A673 (cell line): ENCODE measurements at regions not wholly inside any gene's neighbourhood (a gene's known extent, or its start where the extent isn't known, plus 50 kb on each side); places are given as distances from the start of the nearest gene placed in this dataset.

Experiments
- BruUV-seq: library from RNA; stranded (reverse); fragments of 400-500 nt; replicated peaks from 2 replicates; lab custom pipeline; 2021; lab: Mats Ljungman, UMichigan
- CTCF ChIA-PET: fragments of 300-600 bp; sonication (Branson Sonifier 250); formaldehyde crosslinking; loops from one replicate; lab custom pipeline; 2022; ENCODE audit warnings: antibody characterized with exemption; lab: Charles Lee
- POLR2A ChIA-PET: fragments of 300-600 bp; sonication (Branson Sonifier 250); formaldehyde crosslinking; loops from one replicate; lab custom pipeline; 2022; ENCODE audit warnings: antibody characterized with exemption; ENCODE audit not compliant: low non-redundant PET; lab: Charles Lee
- DNase-seq: peaks from one replicate; pipeline ENCODE4 v3.0.0-alpha.2; 2015; ENCODE audit warnings: low spot score
- H3K27ac ChIP-seq: fragments of 200-600 bp; sonication (generic); 2 replicates; pipeline ENCODE4 v1.5.1; 2016; ENCODE audit warnings: mixed run types, low read depth, mild to moderate bottlenecking, mixed read lengths, antibody characterized with exemption, low read length; ENCODE audit not compliant: poor library complexity, severe bottlenecking
- H3K27me3 ChIP-seq: fragments of 200-600 bp; sonication (generic); replicated peaks from 2 replicates; pipeline ENCODE4 v1.6.1; 2017; ENCODE audit warnings: mixed run types, low read depth, mild to moderate bottlenecking, mixed read lengths, antibody characterized with exemption, low read length; ENCODE audit not compliant: insufficient read depth, poor library complexity
- H3K36me3 ChIP-seq: fragments of 200-600 bp; sonication (generic); 2 replicates; pipeline ENCODE4 v1.6.1; 2016; ENCODE audit warnings: mixed run types, mild to moderate bottlenecking, mixed read lengths, antibody characterized with exemption, low read length; ENCODE audit not compliant: insufficient read depth, poor library complexity, severe bottlenecking
- H3K4me1 ChIP-seq: fragments of 200-600 bp; sonication (generic); 2 replicates; pipeline ENCODE4 v1.6.1; 2017; ENCODE audit warnings: mixed run types, mild to moderate bottlenecking, mixed read lengths, antibody characterized with exemption, low read length; ENCODE audit not compliant: insufficient read depth, poor library complexity, severe bottlenecking
- H3K4me3 ChIP-seq: fragments of 200-600 bp; sonication (generic); 2 replicates; pipeline ENCODE4 v1.5.1; 2016; ENCODE audit warnings: low read depth, mixed run types, mild to moderate bottlenecking, mixed read lengths, low read length; ENCODE audit not compliant: poor library complexity, severe bottlenecking
- H3K9me3 ChIP-seq: fragments of 200-600 bp; sonication (generic); 2 replicates; pipeline ENCODE4 v1.6.1; 2016; ENCODE audit warnings: mixed run types, low read depth, mild to moderate bottlenecking, mixed read lengths, antibody characterized with exemption, low read length; ENCODE audit not compliant: poor library complexity, severe bottlenecking
- CTCF ChIP-seq: fragments of 300-800, 200-600 bp; sonication (generic); conservative IDR thresholded peaks from 2 replicates; pipeline ENCODE4 v1.5.1; 2017; ENCODE audit warnings: low read depth, mild to moderate bottlenecking, antibody characterized with exemption, low read length, moderate library complexity, mixed read lengths
- EZH2 ChIP-seq: fragments of 200-600 bp; sonication (generic); IDR thresholded peaks from 2 replicates; pipeline ENCODE4 v1.6.1; 2017; ENCODE audit warnings: borderline replicate concordance, low read depth, mild to moderate bottlenecking, mixed read lengths, antibody characterized with exemption, low read length; ENCODE audit not compliant: poor library complexity, severe bottlenecking
- intact Hi-C: fragments of 100-400 bp; cut with micrococcal nuclease; formaldehyde crosslinking; loops from one replicate; pipeline ENCODE4 v1.10.0; 2022; ENCODE audit not compliant: unreplicated experiment

GRCh38 chr14:84961637-84962036, 568.3 kb upstream of the FLRT2 start:
- intact Hi-C loops: no loop called here
- Histone ChIP-seq H3K9me3 (peaks cover 11% of the 10 kb centered on the region), H3K27ac (no peak overlapping the region), H3K4me3 (no peak overlapping the region), H3K36me3 (peaks cover 6% of the 10 kb centered on the region), H3K4me1 (peaks cover 27% of the 10 kb centered on the region), H3K27me3 (no peaks in the 10 kb centered on the region)
- TF ChIP-seq CTCF: no peak
- no peak for TF ChIP-seq EZH2
- DNase-seq: no peak
- CTCF ChIA-PET: no interaction called here
- no TSS peak for BruUV-seq
- POLR2A ChIA-PET: no interaction called here

GRCh38 chr14:84963518-84963917, 566.4 kb upstream of the FLRT2 start:
- no TSS peak for BruUV-seq
- Histone ChIP-seq H3K36me3 (peaks cover 6% of the 10 kb centered on the region), H3K27me3 (no peaks in the 10 kb centered on the region), H3K27ac (no peak overlapping the region), H3K4me3 (no peak overlapping the region), H3K9me3 (peaks cover 9% of the 10 kb centered on the region), H3K4me1 (peaks cover 27% of the 10 kb centered on the region)
- POLR2A ChIA-PET: no interaction called here
- intact Hi-C loops: no loop called here
- TF ChIP-seq CTCF: no peak
- no peak for TF ChIP-seq EZH2
- no peak for DNase-seq
- CTCF ChIA-PET: no interaction called here

GRCh38 chr14:84965279-84965678, 564.7 kb upstream of the FLRT2 start:
- Histone ChIP-seq H3K36me3 (no peaks in the 10 kb centered on the region), H3K4me1 (peaks cover 20% of the 10 kb centered on the region), H3K27ac (no peak overlapping the region), H3K4me3 (no peak overlapping the region), H3K9me3 (no peaks in the 10 kb centered on the region), H3K27me3 (no peaks in the 10 kb centered on the region)
- ChIA-PET CTCF (no interaction called here), POLR2A (no interaction called here)
- intact Hi-C loops: no loop called here
- no TSS peak for BruUV-seq
- DNase-seq: no peak
- TF ChIP-seq CTCF: no peak
- TF ChIP-seq EZH2: no peak

- Histone ChIP-seq H3K4me3 (no peak overlapping the region), H3K36me3 (no peaks in the 10 kb centered on the region), H3K27ac (no peak overlapping the region), H3K4me1 (peaks cover 10% of the 10 kb centered on the region), H3K9me3 (no peaks in the 10 kb centered on the region), H3K27me3 (no peaks in the 10 kb centered on the region)
- DNase-seq: no peak
- ChIA-PET POLR2A (no interaction called here), CTCF (no interaction called here)
- intact Hi-C loops: no loop called here
- no TSS peak for BruUV-seq
- TF ChIP-seq EZH2 (no peak), CTCF (no peak)
These were observed 560.4 kb upstream of the FLRT2 start for GRCh38 chr14:84969501-84969900.
